Thoracic aorta (tissue), 2 donors: ENCODE measurements at regions not wholly inside any gene's neighbourhood (a gene's known extent, or its start where the extent isn't known, plus 50 kb on each side); places are given as distances from the start of the nearest gene placed in this dataset.

Source experiments
- ATAC-seq: fragments of 150-250 bp; one replicate; pipeline ENCODE4 v1.8.0; 2017; ENCODE audit warnings: low read depth; ENCODE audit not compliant: insufficient number of reproducible peaks, low FRiP score
- DNase-seq: peaks from one replicate; pipeline ENCODE4 v3.0.0-alpha.2; 2020; ENCODE audit warnings: low spot score
- H3K27ac ChIP-seq, 2 donors: fragments of 200-600 bp; sonication (generic); 1 replicate in 1 of 2; 2 replicates in 1 of 2; pipeline ENCODE4 v1.5.1; 2016; ENCODE audit warnings: mild to moderate bottlenecking in 2 of 2, moderate library complexity in 2 of 2
- H3K27me3 ChIP-seq: fragments of 200-600 bp; sonication (generic); replicated peaks from 2 replicates; pipeline ENCODE4 v1.6.0; 2016; ENCODE audit warnings: mild to moderate bottlenecking; ENCODE audit not compliant: insufficient read depth
- H3K36me3 ChIP-seq: fragments of 200-600 bp; sonication (generic); one replicate; pipeline ENCODE4 v1.5.1; 2016
- H3K4me1 ChIP-seq, 2 donors: fragments of 200-600 bp; sonication (generic); 1 replicate in 1 of 2; 2 replicates in 1 of 2; pipeline versions ENCODE4 v1.5.1 to v1.6.0; 2016; ENCODE audit warnings: low read depth in 2 of 2, mild to moderate bottlenecking in 1 of 2; ENCODE audit not compliant: control insufficient read depth in 1 of 2
- H3K4me3 ChIP-seq: fragments of 200-600 bp; sonication (generic); 2 replicates; pipeline ENCODE4 v1.5.1; 2016; ENCODE audit warnings: mild to moderate bottlenecking
- H3K9me3 ChIP-seq: fragments of 200-600 bp; sonication (generic); 2 replicates; pipeline ENCODE4 v1.5.1; 2016
- CTCF ChIP-seq: fragments of 200-600 bp; sonication (generic); IDR thresholded peaks from one replicate; pipeline ENCODE4 v1.5.1; 2019; ENCODE audit warnings: antibody characterized with exemption

DNA sequence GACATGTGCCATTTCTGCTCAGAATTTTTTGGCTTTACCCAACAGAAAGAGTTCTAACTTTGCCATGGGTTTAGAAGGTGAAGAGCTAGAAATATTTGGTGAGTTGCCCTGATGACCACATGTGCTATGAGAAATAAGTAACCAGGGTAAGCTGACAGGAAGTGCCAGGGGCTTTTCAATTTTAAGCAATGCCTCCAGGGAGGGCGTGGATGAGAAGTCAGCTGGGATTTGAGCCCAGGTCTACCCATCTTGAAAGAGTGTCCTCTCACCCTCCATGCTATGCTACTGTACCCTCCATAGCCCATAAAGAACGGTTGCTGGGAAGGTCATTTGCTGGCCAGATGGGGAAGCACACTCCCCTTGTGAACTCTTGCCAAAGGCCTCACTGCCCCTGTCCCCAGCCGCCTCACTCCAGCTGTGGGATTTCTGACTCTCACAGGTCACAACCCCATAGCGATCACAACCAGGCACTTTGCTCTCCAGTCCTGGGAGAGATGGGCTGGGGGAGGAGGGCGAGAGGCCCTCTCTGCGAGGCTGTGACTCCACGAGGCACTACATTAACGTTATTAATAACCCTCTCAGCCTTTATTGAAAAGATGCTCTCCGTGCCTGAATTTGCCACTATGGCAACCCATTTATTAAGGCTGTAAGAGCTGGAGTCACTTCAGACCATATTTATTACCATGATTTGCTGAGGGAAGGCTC lies 291.1 kb downstream of the DHX35 start:
- no peak for TF ChIP-seq CTCF
- no peaks in the 10 kb centered on the region for H3K9me3 ChIP-seq
- no peaks in the 10 kb centered on the region for H3K27me3 ChIP-seq
- H3K4me1 ChIP-seq: no peaks in the 10 kb centered on the region
- DNase-seq: no peak
- ATAC-seq: no peak
- H3K36me3 ChIP-seq: no peaks in the 10 kb centered on the region
- no peak overlapping the region for H3K27ac ChIP-seq
- no peak overlapping the region for H3K4me3 ChIP-seq

GRCh38 chr20:39252035-39252434 lies 289.9 kb downstream of the DHX35 start:
- no peaks in the 10 kb centered on the region for H3K27me3 ChIP-seq
- no peak overlapping the region for H3K27ac ChIP-seq
- H3K4me1 ChIP-seq: no peaks in the 10 kb centered on the region
- ATAC-seq (no peak), DNase-seq (no peak)
- no peaks in the 10 kb centered on the region for H3K9me3 ChIP-seq
- no peaks in the 10 kb centered on the region for H3K36me3 ChIP-seq
- TF ChIP-seq CTCF: no peak
- no peak overlapping the region for H3K4me3 ChIP-seq

DNA sequence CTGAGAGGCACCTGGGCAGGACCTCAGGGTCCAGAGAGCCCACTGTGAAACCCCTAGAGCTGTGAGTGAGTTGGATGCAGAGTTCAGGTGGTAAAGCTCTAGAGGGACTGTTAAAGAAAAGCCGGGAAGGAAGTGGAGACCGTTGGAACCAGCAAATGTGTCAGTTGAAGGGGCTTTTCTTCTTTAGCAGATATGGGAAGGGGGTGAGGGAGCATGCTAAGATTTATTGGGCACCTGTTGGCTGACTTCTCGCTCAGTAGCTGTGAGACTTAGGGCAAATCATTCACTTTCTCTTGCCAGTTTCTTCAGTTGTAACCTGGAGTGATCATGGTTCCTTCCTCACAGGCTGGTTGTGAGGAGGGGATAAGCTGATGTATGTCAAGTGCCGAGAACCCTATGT lies 287.7 kb downstream of the DHX35 start:
- TF ChIP-seq CTCF: no peak
- H3K36me3 ChIP-seq: no peaks in the 10 kb centered on the region
- no peaks in the 10 kb centered on the region for H3K4me1 ChIP-seq
- ATAC-seq (no peak), DNase-seq (no peak)
- no peak overlapping the region for H3K4me3 ChIP-seq
- H3K27me3 ChIP-seq: no peaks in the 10 kb centered on the region
- no peak overlapping the region for H3K27ac ChIP-seq
- H3K9me3 ChIP-seq: no peaks in the 10 kb centered on the region

DNA sequence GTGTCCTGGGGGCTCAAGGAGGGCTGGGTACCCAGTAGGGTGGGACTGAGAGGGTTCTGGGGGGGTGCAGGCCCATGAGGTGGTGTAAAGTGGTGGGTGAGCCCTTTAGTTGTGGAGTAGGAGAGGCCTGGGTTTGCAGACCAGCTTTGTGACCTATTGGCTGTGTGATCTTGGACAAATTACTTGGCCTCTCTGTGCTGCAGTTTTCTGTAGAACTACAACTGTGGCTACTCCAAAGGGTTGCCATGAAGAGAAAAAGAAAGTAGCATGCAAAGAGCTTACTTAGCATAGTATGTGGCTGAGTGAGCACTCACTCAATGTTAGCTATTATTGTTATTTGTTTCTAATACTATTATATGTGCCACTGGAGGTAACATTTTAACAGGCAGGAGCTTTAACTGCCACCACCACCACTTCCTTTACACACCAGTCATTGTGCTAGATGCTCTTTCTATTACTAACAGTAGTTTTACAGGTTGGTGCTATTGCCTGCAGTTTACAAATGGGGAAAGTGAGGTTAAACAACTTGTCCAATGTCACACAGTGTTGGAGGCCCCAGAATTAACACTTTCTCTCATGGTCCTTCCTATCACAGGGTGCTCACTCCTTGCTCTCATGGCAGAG lies 286.8 kb downstream of the DHX35 start:
- no peak for ATAC-seq
- no peak for DNase-seq
- H3K36me3 ChIP-seq: no peaks in the 10 kb centered on the region
- TF ChIP-seq CTCF: no peak
- no peaks in the 10 kb centered on the region for H3K27me3 ChIP-seq
- H3K4me3 ChIP-seq: no peak overlapping the region
- H3K27ac ChIP-seq: no peak overlapping the region
- no peaks in the 10 kb centered on the region for H3K9me3 ChIP-seq
- no peaks in the 10 kb centered on the region for H3K4me1 ChIP-seq

GRCh38 chr20:39248171-39248861 lies 286.2 kb downstream of the DHX35 start:
- no peak overlapping the region for H3K4me3 ChIP-seq
- no peaks in the 10 kb centered on the region for H3K27me3 ChIP-seq
- H3K27ac ChIP-seq: no peak overlapping the region
- no peak for TF ChIP-seq CTCF
- no peaks in the 10 kb centered on the region for H3K36me3 ChIP-seq
- DNase-seq (no peak), ATAC-seq (no peak)
- no peaks in the 10 kb centered on the region for H3K9me3 ChIP-seq
- H3K4me1 ChIP-seq: no peaks in the 10 kb centered on the region
